ENCODE measurements at regions not wholly inside any gene's neighbourhood (a gene's known extent, or its start where the extent isn't known, plus 50 kb on each side); places are given as distances from the start of the nearest gene placed in this dataset.

DNA sequence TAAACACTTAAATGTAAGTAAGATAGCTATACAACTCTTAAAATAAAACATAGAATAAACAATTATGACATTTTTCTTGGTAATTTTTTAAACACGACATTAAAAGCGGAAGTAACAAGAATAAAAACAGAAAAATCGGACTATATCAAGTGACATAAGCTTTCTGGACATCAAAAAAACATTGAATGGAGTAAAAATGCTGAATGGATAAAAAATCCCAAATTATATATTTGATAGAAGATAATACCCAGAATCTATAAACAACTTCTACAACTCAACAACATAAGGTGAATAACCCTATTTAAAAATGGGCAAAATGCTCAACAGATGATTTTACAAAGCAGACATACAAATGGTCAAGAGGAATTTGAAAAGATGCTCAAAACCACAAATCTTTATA lies 1866.5 kb downstream of the TP53TG3F start:
- Histone ChIP-seq H3K36me3 (ENCODE audit: insufficient read depth, low read length) (no peaks in the 10 kb centered on the region), H3K4me3 (ENCODE audit: insufficient read depth, low read length) (no peak overlapping the region), H3K27me3 (ENCODE audit: insufficient read depth, low read length) (no peaks in the 10 kb centered on the region), H3K79me2 (ENCODE audit: insufficient read depth, low read length) (no peaks in the 10 kb centered on the region), H3K4me1 (ENCODE audit: insufficient read depth, low read length) (no peaks in the 10 kb centered on the region), H4K20me1 (ENCODE audit: insufficient read depth, low read length) (no peaks in the 10 kb centered on the region), H2AFZ (ENCODE audit: low read length) (no peak overlapping the region), H3K4me2 (ENCODE audit: insufficient read depth, low read length) (no peak overlapping the region), H3K27ac (ENCODE audit: low read depth, low read length) (no peak overlapping the region), H3K9me3 (ENCODE audit: low read depth, low read length) (no peaks in the 10 kb centered on the region)
- no peak for DNase-seq (ENCODE audit: insufficient read length, low spot score, missing footprints)
- TF ChIP-seq, protein P1, sequence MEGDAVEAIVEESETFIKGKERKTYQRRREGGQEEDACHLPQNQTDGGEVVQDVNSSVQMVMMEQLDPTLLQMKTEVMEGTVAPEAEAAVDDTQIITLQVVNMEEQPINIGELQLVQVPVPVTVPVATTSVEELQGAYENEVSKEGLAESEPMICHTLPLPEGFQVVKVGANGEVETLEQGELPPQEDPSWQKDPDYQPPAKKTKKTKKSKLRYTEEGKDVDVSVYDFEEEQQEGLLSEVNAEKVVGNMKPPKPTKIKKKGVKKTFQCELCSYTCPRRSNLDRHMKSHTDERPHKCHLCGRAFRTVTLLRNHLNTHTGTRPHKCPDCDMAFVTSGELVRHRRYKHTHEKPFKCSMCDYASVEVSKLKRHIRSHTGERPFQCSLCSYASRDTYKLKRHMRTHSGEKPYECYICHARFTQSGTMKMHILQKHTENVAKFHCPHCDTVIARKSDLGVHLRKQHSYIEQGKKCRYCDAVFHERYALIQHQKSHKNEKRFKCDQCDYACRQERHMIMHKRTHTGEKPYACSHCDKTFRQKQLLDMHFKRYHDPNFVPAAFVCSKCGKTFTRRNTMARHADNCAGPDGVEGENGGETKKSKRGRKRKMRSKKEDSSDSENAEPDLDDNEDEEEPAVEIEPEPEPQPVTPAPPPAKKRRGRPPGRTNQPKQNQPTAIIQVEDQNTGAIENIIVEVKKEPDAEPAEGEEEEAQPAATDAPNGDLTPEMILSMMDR (IDR thresholded peaks at IDR 0.05; ENCODE audit: extremely low read depth, low read depth, low read length), result no peak

DNA sequence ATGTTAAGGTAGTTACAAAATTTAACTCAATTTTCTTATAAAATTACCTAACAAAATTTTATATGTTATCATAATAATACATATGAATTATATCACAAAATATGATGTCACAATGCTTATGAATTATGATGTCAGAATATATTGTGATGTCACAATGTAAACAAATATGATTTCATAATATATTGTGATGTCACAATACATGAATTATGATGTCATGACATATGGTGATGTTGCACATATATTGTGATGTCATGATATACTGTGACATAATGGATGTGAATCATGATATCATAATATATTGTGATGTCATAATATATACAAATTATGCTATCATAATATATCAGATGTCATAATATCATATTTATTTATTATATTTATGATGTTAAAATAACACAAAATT lies 1879.9 kb downstream of the TP53TG3F start:
- no peak overlapping the region for H3K4me3 ChIP-seq (ENCODE audit: insufficient read depth, low read length)
- H3K4me2 ChIP-seq (ENCODE audit: insufficient read depth, low read length), result no peak overlapping the region
- no peaks in the 10 kb centered on the region for H3K36me3 ChIP-seq (ENCODE audit: insufficient read depth, low read length)
- H4K20me1 ChIP-seq (ENCODE audit: insufficient read depth, low read length), result no peaks in the 10 kb centered on the region
- H3K27me3 ChIP-seq (ENCODE audit: insufficient read depth, low read length), result no peaks in the 10 kb centered on the region
- H3K4me1 ChIP-seq (ENCODE audit: insufficient read depth, low read length), result no peaks in the 10 kb centered on the region
- H3K9me3 ChIP-seq (ENCODE audit: low read depth, low read length), result peaks cover 3% of the 10 kb centered on the region
- H3K79me2 ChIP-seq (ENCODE audit: insufficient read depth, low read length), result no peaks in the 10 kb centered on the region
- no peak for DNase-seq (ENCODE audit: insufficient read length, low spot score, missing footprints)
- H2AFZ ChIP-seq (ENCODE audit: low read length), result no peak overlapping the region
- no peak overlapping the region for H3K27ac ChIP-seq (ENCODE audit: low read depth, low read length)
- TF ChIP-seq, protein P1 (IDR thresholded peaks at IDR 0.05; ENCODE audit: extremely low read depth, low read depth, low read length), result no peak

GRCh38 chr16:35342012-35342411 lies 1882.6 kb downstream of the TP53TG3F start:
- Histone ChIP-seq H2AFZ (ENCODE audit: low read length) (no peak overlapping the region), H3K27me3 (ENCODE audit: insufficient read depth, low read length) (no peaks in the 10 kb centered on the region), H4K20me1 (ENCODE audit: insufficient read depth, low read length) (no peaks in the 10 kb centered on the region), H3K27ac (ENCODE audit: low read depth, low read length) (no peak overlapping the region), H3K9me3 (ENCODE audit: low read depth, low read length) (peaks cover 3% of the 10 kb centered on the region), H3K4me3 (ENCODE audit: insufficient read depth, low read length) (no peak overlapping the region), H3K4me2 (ENCODE audit: insufficient read depth, low read length) (no peak overlapping the region), H3K4me1 (ENCODE audit: insufficient read depth, low read length) (no peaks in the 10 kb centered on the region), H3K79me2 (ENCODE audit: insufficient read depth, low read length) (no peaks in the 10 kb centered on the region), H3K36me3 (ENCODE audit: insufficient read depth, low read length) (no peaks in the 10 kb centered on the region)
- DNase-seq (ENCODE audit: insufficient read length, low spot score, missing footprints), result no peak
- TF ChIP-seq, protein P1 (IDR thresholded peaks at IDR 0.05; ENCODE audit: extremely low read depth, low read depth, low read length), result no peak

GRCh38 chr16:35344012-35344762 lies 1884.8 kb downstream of the TP53TG3F start:
- Histone ChIP-seq H3K9me3 (ENCODE audit: low read depth, low read length) (peaks cover 3% of the 10 kb centered on the region), H3K27me3 (ENCODE audit: insufficient read depth, low read length) (no peaks in the 10 kb centered on the region), H3K27ac (ENCODE audit: low read depth, low read length) (no peak overlapping the region), H3K4me2 (ENCODE audit: insufficient read depth, low read length) (no peak overlapping the region), H2AFZ (ENCODE audit: low read length) (no peak overlapping the region), H3K79me2 (ENCODE audit: insufficient read depth, low read length) (no peaks in the 10 kb centered on the region), H3K4me3 (ENCODE audit: insufficient read depth, low read length) (no peak overlapping the region), H3K4me1 (ENCODE audit: insufficient read depth, low read length) (no peaks in the 10 kb centered on the region), H3K36me3 (ENCODE audit: insufficient read depth, low read length) (no peaks in the 10 kb centered on the region), H4K20me1 (ENCODE audit: insufficient read depth, low read length) (no peaks in the 10 kb centered on the region)
- TF ChIP-seq, protein P1 (IDR thresholded peaks at IDR 0.05; ENCODE audit: extremely low read depth, low read depth, low read length), result no peak
- DNase-seq (ENCODE audit: insufficient read length, low spot score, missing footprints), result no peak

All from osteoblast (primary cell).